ENCODE measurements at regions not wholly inside any gene's neighbourhood (a gene's known extent, or its start where the extent isn't known, plus 50 kb on each side); places are given as distances from the start of the nearest gene placed in this dataset.

DNA sequence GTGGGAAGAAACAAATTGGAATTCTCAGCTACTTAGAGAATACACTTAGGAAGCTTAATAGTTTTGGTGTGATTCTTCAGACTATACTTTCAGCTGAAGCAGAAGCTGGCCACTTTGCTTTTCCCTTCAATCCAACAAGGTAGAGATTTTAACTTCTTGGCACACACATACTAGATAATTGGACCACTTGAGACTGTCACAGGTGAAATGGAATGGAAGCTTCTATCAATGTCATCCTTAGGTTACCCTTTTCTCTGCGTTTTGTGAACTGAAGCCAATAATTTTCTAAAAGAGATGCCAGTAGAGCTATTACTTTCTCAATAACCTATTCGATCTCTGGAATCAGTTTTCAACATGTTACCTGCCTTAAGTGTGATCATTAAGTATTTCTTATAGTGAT lies 405.3 kb downstream of the PCDH20 start:
- TF ChIP-seq CTCF (IDR thresholded peaks at IDR 0.05; ENCODE audit: borderline replicate concordance, control extremely low read depth, extremely low read depth, insufficient read depth, missing control alignments) = no peak
- in situ Hi-C loops (cut with MboI; ENCODE audit: low sequenced_read_pairs, unreplicated experiment) = no loop called here
- DNase-seq (ENCODE audit: low spot score) = no peak

DNA sequence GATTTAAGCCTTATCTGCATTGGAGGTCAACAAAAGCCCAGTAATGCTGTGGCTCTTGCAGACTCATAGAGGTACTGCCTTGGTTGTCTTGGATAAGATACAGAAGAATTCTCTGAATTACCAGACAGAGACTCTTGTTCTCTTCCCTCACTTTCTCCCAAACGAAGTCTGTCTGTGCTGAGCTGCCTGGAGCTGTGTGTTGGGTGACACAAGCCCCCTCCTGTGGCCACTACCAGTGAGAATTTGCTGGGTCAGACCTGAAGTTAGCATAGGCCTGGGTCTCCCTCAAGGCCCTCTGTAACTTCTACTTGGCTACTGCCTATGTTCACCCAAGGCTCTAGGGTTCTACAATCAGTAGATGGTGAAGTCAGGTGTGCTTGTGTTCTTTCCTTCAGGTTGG lies 413.0 kb downstream of the PCDH20 start:
- no peak for TF ChIP-seq CTCF (IDR thresholded peaks at IDR 0.05; ENCODE audit: borderline replicate concordance, control extremely low read depth, extremely low read depth, insufficient read depth, missing control alignments)
- in situ Hi-C loops (cut with MboI; ENCODE audit: low sequenced_read_pairs, unreplicated experiment) = no loop called here
- DNase-seq (ENCODE audit: low spot score) = no peak

DNA sequence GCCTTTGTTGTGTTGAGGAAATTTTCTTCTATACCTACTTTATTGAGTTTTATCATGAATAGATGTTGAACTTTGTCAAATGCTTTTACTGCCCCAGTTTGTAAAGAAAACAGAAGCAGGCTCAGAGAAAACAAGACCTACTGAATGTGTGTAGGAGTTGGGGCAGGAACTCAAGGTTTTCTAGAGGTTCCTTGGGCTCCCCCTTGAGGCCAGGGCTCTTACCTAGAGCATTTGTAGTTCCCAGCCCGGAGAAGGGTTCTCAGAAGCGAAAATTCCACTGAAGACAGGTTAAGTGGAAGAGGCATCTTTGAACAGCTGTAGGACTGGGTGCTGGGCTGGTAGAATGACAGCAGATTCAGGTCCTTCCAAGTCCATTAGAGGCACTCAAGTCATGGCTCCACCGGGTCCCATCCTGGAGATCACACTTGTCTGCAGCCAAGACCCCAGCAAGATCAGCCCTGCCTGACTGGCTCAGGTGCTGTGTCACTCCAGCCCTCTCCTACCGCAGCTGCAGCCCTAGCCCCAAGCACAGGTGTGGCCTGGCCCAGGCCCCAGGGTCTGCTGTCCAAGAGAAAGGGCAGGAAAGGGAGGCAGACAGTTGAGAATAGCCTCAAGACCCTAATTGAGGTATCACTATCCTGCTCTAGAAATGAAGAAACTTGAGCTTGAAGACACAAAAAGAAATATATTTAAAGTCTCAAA lies 425.5 kb downstream of the PCDH20 start:
- DNase-seq (ENCODE audit: low spot score) = no peak
- in situ Hi-C loops (cut with MboI; ENCODE audit: low sequenced_read_pairs, unreplicated experiment) = no loop called here
- TF ChIP-seq CTCF (IDR thresholded peaks at IDR 0.05; ENCODE audit: borderline replicate concordance, control extremely low read depth, extremely low read depth, insufficient read depth, missing control alignments) = no peak

DNA sequence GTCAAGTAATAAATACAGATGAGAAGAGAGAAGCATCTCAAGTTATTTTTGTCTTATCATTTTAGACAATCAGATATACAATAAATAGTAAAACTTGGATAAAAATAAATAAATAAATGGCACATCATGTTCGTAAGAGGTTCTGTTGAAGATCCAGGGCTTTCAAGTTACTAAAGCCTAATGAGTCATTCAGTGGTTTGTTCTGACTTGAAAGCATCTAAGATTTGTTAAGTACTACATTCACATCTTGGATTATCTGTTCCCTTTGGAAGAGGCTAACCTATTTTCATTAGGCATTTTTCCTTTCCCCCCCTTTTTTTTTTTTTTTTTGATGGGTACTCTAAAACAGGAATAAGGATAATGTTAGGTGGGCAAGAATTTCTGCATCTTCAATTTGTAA lies 429.3 kb downstream of the PCDH20 start:
- TF ChIP-seq CTCF (IDR thresholded peaks at IDR 0.05; ENCODE audit: borderline replicate concordance, control extremely low read depth, extremely low read depth, insufficient read depth, missing control alignments) = no peak
- DNase-seq (ENCODE audit: low spot score) = no peak
- in situ Hi-C loops (cut with MboI; ENCODE audit: low sequenced_read_pairs, unreplicated experiment) = no loop called here

DNA sequence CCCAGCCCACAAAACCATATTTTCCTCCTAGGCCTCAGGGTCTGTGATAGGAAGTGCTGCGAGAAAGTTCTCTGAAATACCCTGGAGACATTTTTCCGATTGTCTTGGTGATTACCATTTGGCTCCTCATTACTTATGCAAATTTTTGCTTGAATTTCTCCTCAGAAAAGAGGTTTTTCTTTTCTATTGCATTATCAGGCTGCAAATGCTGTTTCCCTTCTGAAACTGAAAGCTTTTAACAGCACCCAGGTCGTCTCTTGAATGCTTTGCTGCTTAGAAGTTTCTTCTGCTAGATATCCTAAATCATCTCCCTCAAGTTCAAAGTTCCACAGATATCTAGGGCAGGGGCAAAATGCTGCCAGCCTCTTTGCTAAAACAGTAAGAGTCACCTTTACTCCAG lies 434.2 kb downstream of the PCDH20 start:
- no peak for DNase-seq (ENCODE audit: low spot score)
- no peak for TF ChIP-seq CTCF (IDR thresholded peaks at IDR 0.05; ENCODE audit: borderline replicate concordance, control extremely low read depth, extremely low read depth, insufficient read depth, missing control alignments)
- in situ Hi-C loops (cut with MboI; ENCODE audit: low sequenced_read_pairs, unreplicated experiment) = no loop called here

GRCh38 chr13:60976367-60976766 lies 439.3 kb downstream of the PCDH20 start:
- no peak for TF ChIP-seq CTCF (IDR thresholded peaks at IDR 0.05; ENCODE audit: borderline replicate concordance, control extremely low read depth, extremely low read depth, insufficient read depth, missing control alignments)
- DNase-seq (ENCODE audit: low spot score) = no peak
- in situ Hi-C loops (cut with MboI; ENCODE audit: low sequenced_read_pairs, unreplicated experiment) = no loop called here

All from GM13976 (cell line).